ENCODE measurements at regions not wholly inside any gene's neighbourhood (a gene's known extent, or its start where the extent isn't known, plus 50 kb on each side); places are given as distances from the start of the nearest gene placed in this dataset.

DNA sequence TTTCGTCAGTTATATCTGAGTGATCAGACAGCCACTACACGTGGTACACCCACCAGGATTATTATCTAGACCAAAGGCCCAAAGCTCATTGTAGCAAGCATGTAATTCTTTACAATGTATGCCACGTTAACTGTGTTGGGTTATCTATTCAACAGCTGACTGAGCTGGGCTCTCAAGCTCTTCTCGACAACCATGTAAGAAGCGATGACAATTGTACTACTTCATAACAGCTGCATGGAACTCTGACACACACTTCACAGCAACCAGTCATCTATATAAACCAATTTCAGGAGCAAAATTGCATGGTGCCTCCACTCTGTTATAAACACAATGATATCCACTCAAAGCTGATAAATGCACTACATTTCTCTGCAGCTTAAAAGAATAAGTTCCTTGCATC is 701.8 kb downstream of the NR4A2 start (continued):
- TF ChIP-seq CHD2 (IDR thresholded peaks at IDR 0.05; ENCODE audit: low read length) = no peak
- no peak for TF ChIP-seq TAF1 (IDR thresholded peaks at IDR 0.05; ENCODE audit: low read depth, low read length)
- TF ChIP-seq TEAD4 (IDR thresholded peaks at IDR 0.05; ENCODE audit: low read depth, low read length) = no peak

All from H1 (cell line).